ENCODE measurements at regions not wholly inside any gene's neighbourhood (a gene's known extent, or its start where the extent isn't known, plus 50 kb on each side); places are given as distances from the start of the nearest gene placed in this dataset.

DNA sequence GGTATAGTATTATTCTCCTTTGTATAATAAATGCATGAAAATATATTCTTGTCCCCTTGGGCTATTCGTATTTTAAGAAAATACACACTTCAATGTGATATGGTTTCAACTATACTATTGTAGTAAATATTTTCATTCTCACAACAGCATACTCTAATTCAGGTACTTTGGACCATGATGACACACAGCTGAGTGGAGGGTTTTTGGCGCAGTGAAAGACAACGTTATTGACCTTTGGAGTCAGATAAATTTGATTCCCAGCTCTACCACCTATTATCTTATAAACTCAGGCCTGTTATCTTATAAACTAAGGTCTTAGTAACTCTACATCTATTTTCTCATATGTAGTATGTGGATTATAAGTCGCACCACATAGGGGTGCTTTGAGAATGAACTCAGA is 895.9 kb upstream of the DDX18 start:
- H3K18ac ChIP-seq (ENCODE audit: low read length) = no peak overlapping the region
- H4K8ac ChIP-seq (ENCODE audit: low read depth, low read length) = no peak overlapping the region
- H3K27me3 ChIP-seq (ENCODE audit: control insufficient read depth in 3 of 3, insufficient read depth in 3 of 3, low read depth in 1 of 3, low read length in 3 of 3) = no peaks in the 10 kb centered on the region
- no peak overlapping the region for H2BK12ac ChIP-seq (ENCODE audit: low read length)
- H2BK120ac ChIP-seq (ENCODE audit: low read depth, low read length) = no peak overlapping the region
- H2AFZ ChIP-seq (ENCODE audit: low read length) = no peak overlapping the region
- no peak overlapping the region for H2BK5ac ChIP-seq (ENCODE audit: low read length)
- no peak overlapping the region for H3K27ac ChIP-seq (replicated peaks; ENCODE audit: low read length)
- no peak overlapping the region for H3K9ac ChIP-seq (ENCODE audit: low read depth, low read length, poor library complexity)
- H2BK15ac ChIP-seq (ENCODE audit: low read length) = no peak overlapping the region
- H4K91ac ChIP-seq (ENCODE audit: low read depth, low read length, poor library complexity) = no peak overlapping the region
- H2AK5ac ChIP-seq (ENCODE audit: low read depth, low read length) = no peak overlapping the region
- DNase-seq (ENCODE audit: low spot score) = no peak
- H3K9me3 ChIP-seq (replicated peaks in 1 of 2; ENCODE audit: control insufficient read depth in 2 of 2, insufficient read depth in 1 of 2, low read depth in 1 of 2, low read length in 2 of 2) = no peaks in the 10 kb centered on the region
- H3K4me2 ChIP-seq (ENCODE audit: insufficient read depth, low read length, poor library complexity, severe bottlenecking) = no peak overlapping the region
- H3K4me1 ChIP-seq (ENCODE audit: control insufficient read depth in 2 of 2, insufficient read depth in 1 of 2, low read depth in 1 of 2, low read length in 2 of 2) = no peaks in the 10 kb centered on the region
- no peaks in the 10 kb centered on the region for H3K36me3 ChIP-seq (replicated peaks in 1 of 2; ENCODE audit: control insufficient read depth in 2 of 2, insufficient read depth in 2 of 2, low read length in 2 of 2)
- no peak overlapping the region for H3K4me3 ChIP-seq (ENCODE audit: low read length in 2 of 2)
- no peak overlapping the region for H3K14ac ChIP-seq (ENCODE audit: low read length)
- WGBS, 2 donors (ENCODE audit: extremely low coverage in 2 of 2, insufficient read length in 2 of 2, insufficient replicate concordance in 1 of 2) = no CpG with 5 or more reads among the region's 4 CpGs
- H3K4ac ChIP-seq (ENCODE audit: low read length) = no peak overlapping the region
- H3K23ac ChIP-seq (ENCODE audit: low read depth, low read length, poor library complexity) = no peak overlapping the region
- no peaks in the 10 kb centered on the region for H3K79me1 ChIP-seq (ENCODE audit: low read depth, low read length)

GRCh38 chr2:116922414-116922813 is 892.1 kb upstream of the DDX18 start:
- Histone ChIP-seq H3K4me3 (ENCODE audit: low read length in 2 of 2) (no peak overlapping the region), H4K8ac (ENCODE audit: low read depth, low read length) (no peak overlapping the region), H2AFZ (ENCODE audit: low read length) (no peak overlapping the region), H3K4me2 (ENCODE audit: insufficient read depth, low read length, poor library complexity, severe bottlenecking) (no peak overlapping the region), H2BK12ac (ENCODE audit: low read length) (no peak overlapping the region), H3K23ac (ENCODE audit: low read depth, low read length, poor library complexity) (no peak overlapping the region), H3K9ac (ENCODE audit: low read depth, low read length, poor library complexity) (no peak overlapping the region), H3K36me3 (replicated peaks in 1 of 2; ENCODE audit: control insufficient read depth in 2 of 2, insufficient read depth in 2 of 2, low read length in 2 of 2) (no peaks in the 10 kb centered on the region), H2AK5ac (ENCODE audit: low read depth, low read length) (no peak overlapping the region), H4K91ac (ENCODE audit: low read depth, low read length, poor library complexity) (no peak overlapping the region), H2BK120ac (ENCODE audit: low read depth, low read length) (no peak overlapping the region), H2BK15ac (ENCODE audit: low read length) (no peak overlapping the region), H3K4me1 (ENCODE audit: control insufficient read depth in 2 of 2, insufficient read depth in 1 of 2, low read depth in 1 of 2, low read length in 2 of 2) (peaks cover 0 to 5% of the 10 kb centered on the region in 2 donors), H3K79me1 (ENCODE audit: low read depth, low read length) (no peaks in the 10 kb centered on the region), H2BK5ac (ENCODE audit: low read length) (no peak overlapping the region), H3K27me3 (ENCODE audit: control insufficient read depth in 3 of 3, insufficient read depth in 3 of 3, low read depth in 1 of 3, low read length in 3 of 3) (no peaks in the 10 kb centered on the region), H3K9me3 (replicated peaks in 1 of 2; ENCODE audit: control insufficient read depth in 2 of 2, insufficient read depth in 1 of 2, low read depth in 1 of 2, low read length in 2 of 2) (no peaks in the 10 kb centered on the region), H3K18ac (ENCODE audit: low read length) (no peak overlapping the region), H3K27ac (replicated peaks; ENCODE audit: low read length) (no peak overlapping the region), H3K4ac (ENCODE audit: low read length) (no peak overlapping the region), H3K14ac (ENCODE audit: low read length) (no peak overlapping the region)
- WGBS, 2 donors (ENCODE audit: extremely low coverage in 2 of 2, insufficient read length in 2 of 2, insufficient replicate concordance in 1 of 2) = no CpG with 5 or more reads among the region's 2 CpGs
- no peak for DNase-seq (ENCODE audit: low spot score)

DNA sequence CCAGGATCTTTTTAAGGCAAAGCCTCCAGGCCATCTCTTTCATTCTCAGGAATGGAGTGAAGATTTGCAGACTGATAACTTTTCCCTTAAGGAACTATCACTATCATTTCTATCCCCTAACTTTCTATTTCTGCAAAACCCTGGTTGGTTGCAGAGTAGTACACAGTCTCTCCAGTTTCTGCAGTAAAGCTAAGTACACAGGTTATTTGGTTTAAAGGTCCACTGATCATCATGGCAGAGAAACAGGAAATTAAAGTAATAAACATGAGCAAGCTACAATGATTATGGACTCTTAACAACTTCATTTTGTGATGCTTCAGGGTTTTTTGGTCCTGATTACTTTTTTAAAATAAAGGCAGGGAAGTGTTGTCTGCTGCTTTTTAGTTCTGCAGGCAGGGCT is 890.0 kb upstream of the DDX18 start:
- Histone ChIP-seq H3K4me3 (ENCODE audit: low read length in 2 of 2) (no peak overlapping the region), H4K8ac (ENCODE audit: low read depth, low read length) (no peak overlapping the region), H3K4me1 (ENCODE audit: control insufficient read depth in 2 of 2, insufficient read depth in 1 of 2, low read depth in 1 of 2, low read length in 2 of 2) (peaks cover 0 to 5% of the 10 kb centered on the region in 2 donors), H3K36me3 (replicated peaks in 1 of 2; ENCODE audit: control insufficient read depth in 2 of 2, insufficient read depth in 2 of 2, low read length in 2 of 2) (no peaks in the 10 kb centered on the region), H4K91ac (ENCODE audit: low read depth, low read length, poor library complexity) (no peak overlapping the region), H3K79me1 (ENCODE audit: low read depth, low read length) (no peaks in the 10 kb centered on the region), H3K27me3 (ENCODE audit: control insufficient read depth in 3 of 3, insufficient read depth in 3 of 3, low read depth in 1 of 3, low read length in 3 of 3) (no peaks in the 10 kb centered on the region), H2BK5ac (ENCODE audit: low read length) (no peak overlapping the region), H3K27ac (replicated peaks; ENCODE audit: low read length) (no peak overlapping the region), H3K23ac (ENCODE audit: low read depth, low read length, poor library complexity) (no peak overlapping the region), H3K18ac (ENCODE audit: low read length) (no peak overlapping the region), H2BK15ac (ENCODE audit: low read length) (no peak overlapping the region), H3K4ac (ENCODE audit: low read length) (no peak overlapping the region), H3K9ac (ENCODE audit: low read depth, low read length, poor library complexity) (no peak overlapping the region), H2AK5ac (ENCODE audit: low read depth, low read length) (no peak overlapping the region), H2BK120ac (ENCODE audit: low read depth, low read length) (no peak overlapping the region), H2AFZ (ENCODE audit: low read length) (no peak overlapping the region), H3K9me3 (replicated peaks in 1 of 2; ENCODE audit: control insufficient read depth in 2 of 2, insufficient read depth in 1 of 2, low read depth in 1 of 2, low read length in 2 of 2) (no peaks in the 10 kb centered on the region), H3K4me2 (ENCODE audit: insufficient read depth, low read length, poor library complexity, severe bottlenecking) (no peak overlapping the region), H2BK12ac (ENCODE audit: low read length) (no peak overlapping the region), H3K14ac (ENCODE audit: low read length) (no peak overlapping the region)
- DNase-seq (ENCODE audit: low spot score) = no peak

DNA sequence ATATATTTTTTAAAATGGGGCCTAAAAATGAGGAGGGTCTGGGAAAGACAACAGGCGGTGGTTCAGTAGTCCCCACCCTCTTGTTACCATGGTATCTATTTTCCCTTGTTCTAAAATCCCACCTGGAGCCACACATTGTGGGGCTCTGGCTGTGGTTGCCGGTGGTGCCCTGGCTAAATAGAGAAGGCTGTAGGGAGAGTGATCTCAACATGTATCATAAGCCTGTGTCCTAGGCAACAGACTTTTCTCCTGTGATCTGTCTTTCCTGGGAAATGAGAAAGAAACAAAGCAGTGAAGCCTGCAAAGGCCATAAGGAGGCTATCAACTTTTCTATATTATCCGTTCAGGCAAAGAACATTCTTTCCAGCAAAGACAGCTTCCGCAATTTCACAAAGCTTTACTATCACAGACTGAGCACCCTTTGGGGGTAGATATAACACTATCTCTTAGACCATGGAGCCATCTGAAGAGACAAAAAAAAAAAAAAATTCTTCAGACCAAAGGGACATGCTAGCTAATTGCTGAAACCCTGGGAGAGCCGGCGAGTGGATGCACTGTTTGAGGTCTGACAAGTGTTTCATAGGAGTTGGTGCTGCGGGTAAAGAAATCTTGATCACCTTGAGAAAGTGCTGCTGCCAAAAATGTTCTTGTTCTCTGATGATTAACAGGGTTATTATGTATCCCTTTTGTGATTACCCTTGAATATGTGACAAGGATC is 879.2 kb upstream of the DDX18 start:
- Histone ChIP-seq H3K4me2 (ENCODE audit: insufficient read depth, low read length, poor library complexity, severe bottlenecking) (no peak overlapping the region), H3K27ac (replicated peaks; ENCODE audit: low read length) (no peak overlapping the region), H3K9me3 (replicated peaks in 1 of 2; ENCODE audit: control insufficient read depth in 2 of 2, insufficient read depth in 1 of 2, low read depth in 1 of 2, low read length in 2 of 2) (no peaks in the 10 kb centered on the region), H3K23ac (ENCODE audit: low read depth, low read length, poor library complexity) (no peak overlapping the region), H3K14ac (ENCODE audit: low read length) (no peak overlapping the region), H2BK120ac (ENCODE audit: low read depth, low read length) (no peak overlapping the region), H4K8ac (ENCODE audit: low read depth, low read length) (no peak overlapping the region), H2AK5ac (ENCODE audit: low read depth, low read length) (no peak overlapping the region), H3K9ac (ENCODE audit: low read depth, low read length, poor library complexity) (no peak overlapping the region), H2AFZ (ENCODE audit: low read length) (no peak overlapping the region), H4K91ac (ENCODE audit: low read depth, low read length, poor library complexity) (no peak overlapping the region), H3K79me1 (ENCODE audit: low read depth, low read length) (peaks cover 2% of the 10 kb centered on the region), H3K4me1 (ENCODE audit: control insufficient read depth in 2 of 2, insufficient read depth in 1 of 2, low read depth in 1 of 2, low read length in 2 of 2) (no peaks in the 10 kb centered on the region), H2BK15ac (ENCODE audit: low read length) (no peak overlapping the region), H3K4me3 (ENCODE audit: low read length in 2 of 2) (no peak overlapping the region), H2BK5ac (ENCODE audit: low read length) (no peak overlapping the region), H3K4ac (ENCODE audit: low read length) (no peak overlapping the region), H2BK12ac (ENCODE audit: low read length) (no peak overlapping the region), H3K36me3 (replicated peaks in 1 of 2; ENCODE audit: control insufficient read depth in 2 of 2, insufficient read depth in 2 of 2, low read length in 2 of 2) (no peaks in the 10 kb centered on the region), H3K18ac (ENCODE audit: low read length) (no peak overlapping the region), H3K27me3 (ENCODE audit: control insufficient read depth in 3 of 3, insufficient read depth in 3 of 3, low read depth in 1 of 3, low read length in 3 of 3) (no peaks in the 10 kb centered on the region)
- WGBS, 2 donors (ENCODE audit: extremely low coverage in 2 of 2, insufficient read length in 2 of 2, insufficient replicate concordance in 1 of 2) = no CpG with 5 or more reads among the region's 7 CpGs
- no peak for DNase-seq (ENCODE audit: low spot score)

All from neuronal stem cell (in vitro differentiated cells).